ENCODE measurements at regions not wholly inside any gene's neighbourhood (a gene's known extent, or its start where the extent isn't known, plus 50 kb on each side); places are given as distances from the start of the nearest gene placed in this dataset.
A peak's percentile ranks its signal among the peaks of the same experiment; 100 is the strongest.

GRCh38 chr2:107405261-107405660 is 421.4 kb upstream of the RGPD4 start:
- no peaks in the 10 kb centered on the region for H3K79me2 ChIP-seq (ENCODE audit: control insufficient read depth, insufficient read depth, low read length, poor library complexity)
- no peak overlapping the region for H3K4me2 ChIP-seq (ENCODE audit: low read length)
- no peak overlapping the region for H3K27ac ChIP-seq (ENCODE audit: low read depth, low read length)
- H2AK5ac ChIP-seq (ENCODE audit: low read length), result no peak overlapping the region
- H3K4ac ChIP-seq (ENCODE audit: low read depth, low read length), result no peak overlapping the region
- no peak overlapping the region for H3K14ac ChIP-seq (ENCODE audit: low read length)
- no peak overlapping the region for H4K8ac ChIP-seq (ENCODE audit: low read depth, low read length)
- H3K9ac ChIP-seq (ENCODE audit: low read length), result no peak overlapping the region
- H3K23ac ChIP-seq (ENCODE audit: low read length), result no peak overlapping the region
- no peaks in the 10 kb centered on the region for H3K27me3 ChIP-seq (ENCODE audit: insufficient read depth, low read length)
- H3K18ac ChIP-seq (ENCODE audit: low read length), result no peak overlapping the region
- no peak overlapping the region for H4K12ac ChIP-seq (ENCODE audit: low read depth, low read length)
- DNase-seq, result peak in 1 of 2 donors; percentile 71
- peaks cover 1% of the 10 kb centered on the region for H3K9me3 ChIP-seq (ENCODE audit: insufficient read depth, low read depth, low read length)
- no peak overlapping the region for H4K91ac ChIP-seq (ENCODE audit: low read depth, low read length)
- no peaks in the 10 kb centered on the region for H3K36me3 ChIP-seq (ENCODE audit: control insufficient read depth in 1 of 2, insufficient read depth in 2 of 2, low read length in 2 of 2)
- no peak overlapping the region for H2AFZ ChIP-seq (ENCODE audit: insufficient read depth, low read length, poor library complexity)
- H3K4me3 ChIP-seq (ENCODE audit: low read depth, low read length), result no peak overlapping the region
- WGBS (ENCODE audit: extremely low coverage, insufficient coverage, insufficient read length), result no CpG with 5 or more reads among the region's 2 CpGs
- no peak overlapping the region for H2BK5ac ChIP-seq (ENCODE audit: low read depth, low read length, poor library complexity)
- no peak overlapping the region for H2BK12ac ChIP-seq (ENCODE audit: low read length)
- no peaks in the 10 kb centered on the region for H3K4me1 ChIP-seq (ENCODE audit: control insufficient read depth in 1 of 2, insufficient read depth in 2 of 2, low read length in 2 of 2)
- H3K79me1 ChIP-seq (ENCODE audit: low read length), result no peaks in the 10 kb centered on the region
- no peak overlapping the region for H2BK120ac ChIP-seq (ENCODE audit: insufficient read depth, low read length, poor library complexity)

DNA sequence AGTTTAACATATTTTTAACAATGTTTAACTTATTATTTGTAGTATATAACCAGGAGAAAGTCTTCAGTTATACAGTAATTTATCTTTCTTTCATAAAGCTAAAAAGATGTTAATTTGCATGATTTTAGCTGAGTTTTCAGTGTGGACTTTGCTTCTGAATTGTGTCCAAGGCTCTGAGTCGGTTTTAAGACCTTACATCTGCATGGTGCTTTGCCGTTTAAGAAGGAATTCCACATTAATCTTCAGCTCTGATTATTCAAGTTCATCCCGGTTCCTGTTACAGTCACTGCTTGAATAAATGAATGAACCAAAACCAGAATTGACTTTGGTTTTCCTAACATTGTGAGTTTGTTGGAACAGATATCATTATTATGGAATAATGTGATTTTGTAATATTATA is 419.7 kb upstream of the RGPD4 start:
- Histone ChIP-seq H4K8ac (ENCODE audit: low read depth, low read length) (no peak overlapping the region), H3K79me2 (ENCODE audit: control insufficient read depth, insufficient read depth, low read length, poor library complexity) (no peaks in the 10 kb centered on the region), H3K79me1 (ENCODE audit: low read length) (no peaks in the 10 kb centered on the region), H3K18ac (ENCODE audit: low read length) (no peak overlapping the region), H4K12ac (ENCODE audit: low read depth, low read length) (no peak overlapping the region), H2BK12ac (ENCODE audit: low read length) (no peak overlapping the region), H3K9me3 (ENCODE audit: insufficient read depth, low read depth, low read length) (peaks cover 1% of the 10 kb centered on the region), H3K4ac (ENCODE audit: low read depth, low read length) (no peak overlapping the region), H4K91ac (ENCODE audit: low read depth, low read length) (no peak overlapping the region), H2AFZ (ENCODE audit: insufficient read depth, low read length, poor library complexity) (no peak overlapping the region), H3K27me3 (ENCODE audit: insufficient read depth, low read length) (no peaks in the 10 kb centered on the region), H3K36me3 (ENCODE audit: control insufficient read depth in 1 of 2, insufficient read depth in 2 of 2, low read length in 2 of 2) (no peaks in the 10 kb centered on the region), H3K27ac (ENCODE audit: low read depth, low read length) (no peak overlapping the region), H3K9ac (ENCODE audit: low read length) (no peak overlapping the region), H2BK5ac (ENCODE audit: low read depth, low read length, poor library complexity) (no peak overlapping the region), H2BK120ac (ENCODE audit: insufficient read depth, low read length, poor library complexity) (no peak overlapping the region), H3K4me3 (ENCODE audit: low read depth, low read length) (no peak overlapping the region), H3K23ac (ENCODE audit: low read length) (no peak overlapping the region), H3K14ac (ENCODE audit: low read length) (no peak overlapping the region), H3K4me1 (ENCODE audit: control insufficient read depth in 1 of 2, insufficient read depth in 2 of 2, low read length in 2 of 2) (no peaks in the 10 kb centered on the region), H2AK5ac (ENCODE audit: low read length) (no peak overlapping the region), H3K4me2 (ENCODE audit: low read length) (no peak overlapping the region)
- DNase-seq, result no peak
- WGBS (ENCODE audit: extremely low coverage, insufficient coverage, insufficient read length), result no CpG with 5 or more reads among the region's 3 CpGs

DNA sequence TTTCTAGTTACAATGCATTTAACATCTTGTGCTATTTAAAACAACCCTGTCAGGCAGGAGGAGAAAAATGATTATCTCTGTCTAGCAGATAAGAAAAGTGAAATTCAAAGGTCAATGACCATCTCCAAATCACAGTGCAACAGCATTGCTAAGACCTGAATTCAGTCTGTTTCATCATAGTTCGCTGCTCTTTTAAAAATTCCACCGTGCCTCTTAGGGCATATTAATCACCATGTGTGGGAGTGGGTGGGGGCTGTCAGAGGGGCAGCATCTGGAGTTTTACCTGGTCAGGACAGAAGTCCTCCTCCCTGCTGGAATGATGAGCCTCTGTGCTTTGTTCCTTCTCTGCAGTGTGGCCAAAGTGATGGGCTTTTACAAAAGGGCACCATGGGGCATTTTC is 418.7 kb upstream of the RGPD4 start:
- no peak overlapping the region for H3K14ac ChIP-seq (ENCODE audit: low read length)
- H3K79me2 ChIP-seq (ENCODE audit: control insufficient read depth, insufficient read depth, low read length, poor library complexity), result no peaks in the 10 kb centered on the region
- H3K36me3 ChIP-seq (ENCODE audit: control insufficient read depth in 1 of 2, insufficient read depth in 2 of 2, low read length in 2 of 2), result no peaks in the 10 kb centered on the region
- H3K27me3 ChIP-seq (ENCODE audit: insufficient read depth, low read length), result no peaks in the 10 kb centered on the region
- H3K4me3 ChIP-seq (ENCODE audit: low read depth, low read length), result no peak overlapping the region
- H3K79me1 ChIP-seq (ENCODE audit: low read length), result no peaks in the 10 kb centered on the region
- H4K91ac ChIP-seq (ENCODE audit: low read depth, low read length), result no peak overlapping the region
- no peaks in the 10 kb centered on the region for H3K4me1 ChIP-seq (ENCODE audit: control insufficient read depth in 1 of 2, insufficient read depth in 2 of 2, low read length in 2 of 2)
- DNase-seq, result peak; percentile 18 to 75
- H3K4me2 ChIP-seq (ENCODE audit: low read length), result no peak overlapping the region
- no peak overlapping the region for H2AFZ ChIP-seq (ENCODE audit: insufficient read depth, low read length, poor library complexity)
- H2BK12ac ChIP-seq (ENCODE audit: low read length), result no peak overlapping the region
- H3K27ac ChIP-seq (ENCODE audit: low read depth, low read length), result no peak overlapping the region
- H4K8ac ChIP-seq (ENCODE audit: low read depth, low read length), result no peak overlapping the region
- no peak overlapping the region for H2AK5ac ChIP-seq (ENCODE audit: low read length)
- peaks cover 1% of the 10 kb centered on the region for H3K9me3 ChIP-seq (ENCODE audit: insufficient read depth, low read depth, low read length)
- no peak overlapping the region for H2BK120ac ChIP-seq (ENCODE audit: insufficient read depth, low read length, poor library complexity)
- WGBS (ENCODE audit: extremely low coverage, insufficient coverage, insufficient read length), result no CpG with 5 or more reads among the region's 2 CpGs
- no peak overlapping the region for H2BK5ac ChIP-seq (ENCODE audit: low read depth, low read length, poor library complexity)
- H3K23ac ChIP-seq (ENCODE audit: low read length), result no peak overlapping the region
- H3K9ac ChIP-seq (ENCODE audit: low read length), result no peak overlapping the region
- no peak overlapping the region for H3K4ac ChIP-seq (ENCODE audit: low read depth, low read length)
- no peak overlapping the region for H4K12ac ChIP-seq (ENCODE audit: low read depth, low read length)
- H3K18ac ChIP-seq (ENCODE audit: low read length), result no peak overlapping the region

DNA sequence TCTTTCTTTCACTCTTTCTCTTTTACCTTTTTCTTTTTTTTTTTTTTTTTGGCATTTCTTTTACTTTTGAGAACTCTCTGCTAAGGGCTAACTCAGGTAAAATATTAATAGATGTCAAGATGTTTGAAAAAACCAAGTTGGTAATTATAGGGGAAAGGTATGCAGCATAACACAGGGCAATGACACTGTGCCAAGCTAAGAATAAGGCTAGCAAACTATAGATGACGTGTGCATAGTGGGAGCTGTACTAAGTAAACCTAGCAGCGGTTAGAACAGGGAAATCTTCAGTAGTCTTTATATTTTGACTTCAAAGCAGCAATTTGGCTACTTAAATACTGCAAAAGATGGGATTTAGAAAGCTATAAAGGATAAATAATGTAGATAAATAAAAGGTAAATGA is 415.4 kb upstream of the RGPD4 start:
- no peaks in the 10 kb centered on the region for H3K79me2 ChIP-seq (ENCODE audit: control insufficient read depth, insufficient read depth, low read length, poor library complexity)
- H3K23ac ChIP-seq (ENCODE audit: low read length), result no peak overlapping the region
- H2AFZ ChIP-seq (ENCODE audit: insufficient read depth, low read length, poor library complexity), result no peak overlapping the region
- H4K8ac ChIP-seq (ENCODE audit: low read depth, low read length), result no peak overlapping the region
- H3K9me3 ChIP-seq (ENCODE audit: insufficient read depth, low read depth, low read length), result no peaks in the 10 kb centered on the region
- no peak overlapping the region for H2BK5ac ChIP-seq (ENCODE audit: low read depth, low read length, poor library complexity)
- no peak overlapping the region for H3K27ac ChIP-seq (ENCODE audit: low read depth, low read length)
- no peak overlapping the region for H3K4ac ChIP-seq (ENCODE audit: low read depth, low read length)
- no peak overlapping the region for H2BK12ac ChIP-seq (ENCODE audit: low read length)
- no peaks in the 10 kb centered on the region for H3K4me1 ChIP-seq (ENCODE audit: control insufficient read depth in 1 of 2, insufficient read depth in 2 of 2, low read length in 2 of 2)
- WGBS (ENCODE audit: extremely low coverage, insufficient coverage, insufficient read length), result no CpG with 5 or more reads among the region's 2 CpGs
- no peak overlapping the region for H3K14ac ChIP-seq (ENCODE audit: low read length)
- H4K91ac ChIP-seq (ENCODE audit: low read depth, low read length), result no peak overlapping the region
- H3K18ac ChIP-seq (ENCODE audit: low read length), result no peak overlapping the region
- H4K12ac ChIP-seq (ENCODE audit: low read depth, low read length), result no peak overlapping the region
- H2BK120ac ChIP-seq (ENCODE audit: insufficient read depth, low read length, poor library complexity), result no peak overlapping the region
- H2AK5ac ChIP-seq (ENCODE audit: low read length), result no peak overlapping the region
- H3K36me3 ChIP-seq (ENCODE audit: control insufficient read depth in 1 of 2, insufficient read depth in 2 of 2, low read length in 2 of 2), result no peaks in the 10 kb centered on the region
- DNase-seq, result no peak
- no peaks in the 10 kb centered on the region for H3K79me1 ChIP-seq (ENCODE audit: low read length)
- no peak overlapping the region for H3K4me2 ChIP-seq (ENCODE audit: low read length)
- H3K27me3 ChIP-seq (ENCODE audit: insufficient read depth, low read length), result no peaks in the 10 kb centered on the region
- H3K4me3 ChIP-seq (ENCODE audit: low read depth, low read length), result no peak overlapping the region
- no peak overlapping the region for H3K9ac ChIP-seq (ENCODE audit: low read length)

Data from trophoblast cell (in vitro differentiated cells and primary cell).